ENCODE measurements at regions not wholly inside any gene's neighbourhood (a gene's known extent, or its start where the extent isn't known, plus 50 kb on each side); places are given as distances from the start of the nearest gene placed in this dataset.

GRCh38 chr19:31913103-31913661 lies 432.2 kb upstream of the ZNF507 start:
- H3K4me3 ChIP-seq (ENCODE audit: low read depth in 2 of 2, low read length in 1 of 2), result no peak overlapping the region
- no peaks in the 10 kb centered on the region for H3K79me2 ChIP-seq (ENCODE audit: insufficient read depth)
- peaks cover 0 to 3% of the 10 kb centered on the region in 2 experiments; a peak in 2 of 4 replicates for H3K4me1 ChIP-seq (ENCODE audit: control insufficient read depth in 1 of 2, insufficient read depth in 2 of 2, low read depth in 1 of 2, low read length in 1 of 2)
- no peak for DNase-seq
- H3K27ac ChIP-seq (ENCODE audit: low read depth in 2 of 2, low read length in 1 of 2), result no peak overlapping the region
- 0 out of 2 replicates have a peak, but pooled peaks cover 3% of the 10 kb centered on the region for H3K9me2 ChIP-seq
- no peaks in the 10 kb centered on the region for H3K36me3 ChIP-seq (replicated peaks in 1 of 2; ENCODE audit: control insufficient read depth in 1 of 2, insufficient read depth in 2 of 2, low read length in 1 of 2)
- 18% methylated on average over 7 of the region's 7 CpGs for WGBS (ENCODE audit: low lambda C conversion rate)
- TF ChIP-seq YY1 (IDR thresholded peaks at IDR 0.05; ENCODE audit: low read depth), result no peak
- no peak for TF ChIP-seq TEAD4 (IDR thresholded peaks at IDR 0.05; ENCODE audit: borderline replicate concordance, insufficient read depth)
- no peak for TF ChIP-seq REST (IDR thresholded peaks at IDR 0.05; ENCODE audit: low read depth, low read length)
- no peak for TF ChIP-seq RCOR1 (IDR thresholded peaks at IDR 0.05; ENCODE audit: low read length)
- TF ChIP-seq IRF3 (IDR thresholded peaks at IDR 0.05; ENCODE audit: low read depth, low read length), result no peak
- no peak for TF ChIP-seq CTCF (IDR thresholded peaks at IDR 0.05)
- no peak for TF ChIP-seq POLR2AphosphoS5 (IDR thresholded peaks at IDR 0.05; ENCODE audit: low read depth, low read length)
- TF ChIP-seq MEF2A (IDR thresholded peaks at IDR 0.05; ENCODE audit: borderline replicate concordance, low read depth), result no peak
- no peak for TF ChIP-seq FOXM1 (IDR thresholded peaks at IDR 0.05; ENCODE audit: low read depth)
- TF ChIP-seq SMC3 (IDR thresholded peaks at IDR 0.05; ENCODE audit: low read depth, low read length), result no peak
- H3K4me2 ChIP-seq, result no peak overlapping the region
- no peaks in the 10 kb centered on the region for H3F3A ChIP-seq (replicated peaks; ENCODE audit: insufficient read depth)
- no peak overlapping the region for H3K9ac ChIP-seq
- POLR2A ChIA-PET, result no interaction called here
- H2AFZ ChIP-seq (ENCODE audit: low read depth), result no peak overlapping the region
- CTCF ChIA-PET, result no interaction called here
- H3K9me3 ChIP-seq, result no peaks in the 10 kb centered on the region
- H3K27me3 ChIP-seq (ENCODE audit: insufficient read depth), result no peaks in the 10 kb centered on the region
- no peaks in the 10 kb centered on the region for H4K20me1 ChIP-seq (ENCODE audit: insufficient read depth)

GRCh38 chr19:31930401-31930800 lies 415.0 kb upstream of the ZNF507 start:
- Histone ChIP-seq H3K4me2 (no peak overlapping the region), H3K27me3 (ENCODE audit: insufficient read depth) (no peaks in the 10 kb centered on the region)
- DNase-seq, result no peak

More at GRCh38 chr19:31930401-31930800, 415.0 kb upstream of the ZNF507 start:
- CTCF ChIA-PET, result no interaction called here
- no peak for TF ChIP-seq YY1 (IDR thresholded peaks at IDR 0.05; ENCODE audit: low read depth)
- no peak for TF ChIP-seq GATA2 (CRISPR knock-in tag; IDR thresholded peaks at IDR 0.05)
- TF ChIP-seq TAF1 (IDR thresholded peaks at IDR 0.05; ENCODE audit: borderline replicate concordance, low read depth, low read length), result no peak
- no peak for TF ChIP-seq EP300 (IDR thresholded peaks at IDR 0.05; ENCODE audit: borderline replicate concordance in 1 of 2, low read depth in 1 of 2, low read length in 1 of 2)
- TF ChIP-seq FOXJ3 (CRISPR knock-in tag; IDR thresholded peaks at IDR 0.05), result no peak
- no peak for TF ChIP-seq IRF3 (IDR thresholded peaks at IDR 0.05; ENCODE audit: low read depth, low read length)
- no peak for TF ChIP-seq MEF2A (IDR thresholded peaks at IDR 0.05; ENCODE audit: borderline replicate concordance, low read depth)
- no peak for TF ChIP-seq CHD2 (IDR thresholded peaks at IDR 0.05; ENCODE audit: low read length, partially characterized antibody)
- H3K4me1 ChIP-seq (ENCODE audit: control insufficient read depth in 1 of 2, insufficient read depth in 2 of 2, low read depth in 1 of 2, low read length in 1 of 2), result no peaks in the 10 kb centered on the region
- H4K20me1 ChIP-seq (ENCODE audit: insufficient read depth), result no peaks in the 10 kb centered on the region
- no peaks in the 10 kb centered on the region for H3F3A ChIP-seq (replicated peaks; ENCODE audit: insufficient read depth)
- H3K9ac ChIP-seq, result no peak overlapping the region
- no peak overlapping the region for H2AFZ ChIP-seq (ENCODE audit: low read depth)
- H3K27ac ChIP-seq (ENCODE audit: low read depth in 2 of 2, low read length in 1 of 2), result no peak overlapping the region
- WGBS (ENCODE audit: low lambda C conversion rate), result 13% methylated on average over 2 of the region's 2 CpGs
- no peak overlapping the region for H3K4me3 ChIP-seq (ENCODE audit: low read depth in 2 of 2, low read length in 1 of 2)
- no peaks in the 10 kb centered on the region for H3K36me3 ChIP-seq (replicated peaks in 1 of 2; ENCODE audit: control insufficient read depth in 1 of 2, insufficient read depth in 2 of 2, low read length in 1 of 2)
- H3K79me2 ChIP-seq (ENCODE audit: insufficient read depth), result no peaks in the 10 kb centered on the region
- POLR2A ChIA-PET, result no interaction called here
- no peaks in the 10 kb centered on the region for H3K9me3 ChIP-seq
- H3K9me2 ChIP-seq, result no peaks in the 10 kb centered on the region

Data from SK-N-SH (cell line).